PC-9 (cell line): ENCODE measurements at regions not wholly inside any gene's neighbourhood (a gene's known extent, or its start where the extent isn't known, plus 50 kb on each side); places are given as distances from the start of the nearest gene placed in this dataset.

Experiments
- BruUV-seq: library from RNA; stranded (reverse); fragments of 400-500 nt; replicated peaks from 2 replicates; lab custom pipeline; 2021; lab: Mats Ljungman, UMichigan
- CTCF ChIA-PET: fragments of 300-600 bp; sonication (Branson Sonifier 250); formaldehyde crosslinking; loops from one replicate; lab custom pipeline; 2022; ENCODE audit warnings: antibody characterized with exemption; lab: Charles Lee
- POLR2A ChIA-PET: fragments of 300-600 bp; sonication (Branson Sonifier 250); formaldehyde crosslinking; loops from one replicate; lab custom pipeline; 2022; ENCODE audit warnings: antibody characterized with exemption; ENCODE audit not compliant: unreplicated experiment; lab: Charles Lee
- DNase-seq, 2 experiments: peaks; one replicate each; pipeline versions ENCODE4 v3.0.0 to v3.0.0-alpha.2; 2015 to 2022; ENCODE audit warnings: mixed read lengths in 1 of 2
- H2AFZ ChIP-seq: fragments of 200-600 bp; sonication (generic); 2 replicates; pipeline ENCODE4 v1.8.1; 2017; ENCODE audit warnings: antibody characterized with exemption
- H3F3A ChIP-seq: fragments of 200-600 bp; sonication (generic); 2 replicates; pipeline ENCODE4 v1.8.1; 2017; ENCODE audit warnings: antibody characterized with exemption, mild to moderate bottlenecking, low read depth; ENCODE audit not compliant: insufficient read depth
- H3K27ac ChIP-seq: fragments of 200-600 bp; sonication (generic); 2 replicates; pipeline ENCODE4 v1.6.1; 2016; ENCODE audit warnings: mixed run types
- H3K27me3 ChIP-seq: fragments of 200-600 bp; sonication (generic); 2 replicates; pipeline ENCODE4 v1.6.1; 2016; ENCODE audit warnings: low read depth, mixed run types; ENCODE audit not compliant: insufficient read depth
- H3K36me3 ChIP-seq: fragments of 200-600 bp; sonication (generic); 2 replicates; pipeline ENCODE4 v1.6.1; 2016; ENCODE audit warnings: low read depth, mixed run types
- H3K4me1 ChIP-seq: fragments of 200-600 bp; sonication (generic); replicated peaks from 2 replicates; pipeline ENCODE4 v1.6.1; 2016; ENCODE audit warnings: mixed run types; ENCODE audit not compliant: insufficient read depth
- H3K4me2 ChIP-seq: fragments of 200-600 bp; sonication (generic); 2 replicates; pipeline ENCODE4 v1.6.1; 2017; ENCODE audit warnings: mixed run types
- H3K4me3 ChIP-seq: fragments of 200-600 bp; sonication (generic); 2 replicates; pipeline ENCODE4 v1.6.1; 2016; ENCODE audit warnings: mixed run types
- H3K79me2 ChIP-seq: fragments of 200-600 bp; sonication (generic); 2 replicates; pipeline ENCODE4 v1.6.1; 2017; ENCODE audit warnings: low read depth, mixed run types
- H3K9me2 ChIP-seq: fragments of 200-600 bp; sonication (generic); 2 replicates; pipeline ENCODE4 v1.8.1; 2017; ENCODE audit warnings: mild to moderate bottlenecking; ENCODE audit not compliant: insufficient read depth
- H3K9me3 ChIP-seq: fragments of 200-600 bp; sonication (generic); 2 replicates; pipeline ENCODE4 v1.8.1; 2016; ENCODE audit warnings: low read depth; ENCODE audit not compliant: insufficient read depth
- H4K20me1 ChIP-seq: fragments of 200-600 bp; sonication (generic); 2 replicates; pipeline ENCODE4 v1.8.1; 2017; ENCODE audit not compliant: insufficient read depth
- CTCF ChIP-seq: fragments of 200-600 bp; sonication (generic); conservative IDR thresholded peaks from 2 replicates; pipeline ENCODE4 v1.6.1; 2017; ENCODE audit warnings: mixed run types, antibody characterized with exemption, mild to moderate bottlenecking, moderate library complexity
- EZH2 ChIP-seq: fragments of 200-600 bp; sonication (generic); IDR thresholded peaks from 2 replicates; pipeline ENCODE4 v1.8.0; 2017; ENCODE audit warnings: antibody characterized with exemption, low read depth
- intact Hi-C: fragments of 100-400 bp; cut with micrococcal nuclease; formaldehyde crosslinking; loops from one replicate; pipeline ENCODE4 v1.10.0; 2022; ENCODE audit not compliant: unreplicated experiment

GRCh38 chr11:91730057-91730456 is 494.6 kb upstream of the FAT3 start:
- no peak for TF ChIP-seq CTCF
- no peak for TF ChIP-seq EZH2
- 0 out of 2 replicates have a peak, but pooled peaks cover 4% of the 10 kb centered on the region for H3K9me3 ChIP-seq
- no TSS peak for BruUV-seq
- H3K27ac ChIP-seq = no peak overlapping the region
- H3K79me2 ChIP-seq = no peaks in the 10 kb centered on the region
- no peak for DNase-seq
- no peaks in the 10 kb centered on the region for H3K27me3 ChIP-seq
- no peaks in the 10 kb centered on the region for H3F3A ChIP-seq
- H3K4me2 ChIP-seq = no peak overlapping the region
- CTCF ChIA-PET = no interaction called here
- H4K20me1 ChIP-seq = no peaks in the 10 kb centered on the region
- no peak overlapping the region for H3K4me3 ChIP-seq
- intact Hi-C loops = no loop called here
- H3K4me1 ChIP-seq = no peaks in the 10 kb centered on the region
- POLR2A ChIA-PET = no interaction called here
- H3K9me2 ChIP-seq = no peaks in the 10 kb centered on the region
- no peak overlapping the region for H2AFZ ChIP-seq
- no peaks in the 10 kb centered on the region for H3K36me3 ChIP-seq

GRCh38 chr11:91717169-91717568 is 507.4 kb upstream of the FAT3 start:
- no peaks in the 10 kb centered on the region for H3F3A ChIP-seq
- no peak overlapping the region for H2AFZ ChIP-seq
- H3K9me2 ChIP-seq = 0 out of 2 replicates have a peak, but pooled peaks cover 3% of the 10 kb centered on the region
- TF ChIP-seq EZH2 = no peak
- TF ChIP-seq CTCF = no peak
- intact Hi-C loops = no loop called here
- H3K27me3 ChIP-seq = no peaks in the 10 kb centered on the region
- ChIA-PET CTCF (no interaction called here), POLR2A (no interaction called here)
- BruUV-seq = no TSS peak
- H3K9me3 ChIP-seq = no peaks in the 10 kb centered on the region
- H3K36me3 ChIP-seq = no peaks in the 10 kb centered on the region
- no peak overlapping the region for H3K4me2 ChIP-seq
- H4K20me1 ChIP-seq = no peaks in the 10 kb centered on the region
- no peaks in the 10 kb centered on the region for H3K4me1 ChIP-seq
- H3K27ac ChIP-seq = no peak overlapping the region
- no peak for DNase-seq
- no peaks in the 10 kb centered on the region for H3K79me2 ChIP-seq
- H3K4me3 ChIP-seq = no peak overlapping the region

- BruUV-seq = no TSS peak
- H3K4me1 ChIP-seq = no peaks in the 10 kb centered on the region
- H3K79me2 ChIP-seq = no peaks in the 10 kb centered on the region
Measured at GRCh38 chr11:91707652-91708482, 516.8 kb upstream of the FAT3 start.

More at GRCh38 chr11:91707652-91708482, 516.8 kb upstream of the FAT3 start:
- no peaks in the 10 kb centered on the region for H4K20me1 ChIP-seq
- intact Hi-C loops = no loop called here
- H3K4me2 ChIP-seq = no peak overlapping the region
- H3K36me3 ChIP-seq = no peaks in the 10 kb centered on the region
- H3K4me3 ChIP-seq = no peak overlapping the region
- POLR2A ChIA-PET = no interaction called here
- H2AFZ ChIP-seq = no peak overlapping the region
- TF ChIP-seq CTCF (no peak), EZH2 (no peak)
- CTCF ChIA-PET = no interaction called here
- H3F3A ChIP-seq = no peaks in the 10 kb centered on the region
- no peak for DNase-seq
- no peaks in the 10 kb centered on the region for H3K9me2 ChIP-seq
- no peak overlapping the region for H3K27ac ChIP-seq
- no peaks in the 10 kb centered on the region for H3K9me3 ChIP-seq
- H3K27me3 ChIP-seq = no peaks in the 10 kb centered on the region
